Ovary (tissue), 3 donors: ENCODE measurements at regions not wholly inside any gene's neighbourhood (a gene's known extent, or its start where the extent isn't known, plus 50 kb on each side); places are given as distances from the start of the nearest gene placed in this dataset.

Experiments
- CTCF ChIP-seq, 3 donors: fragments of 450-650 bp in 2 of 3; fragments of 200-600 bp in 1 of 3; IDR thresholded peaks; one replicate each; pipeline versions ENCODE4 v1.5.1 to v1.8.0; 2016 to 2022; ENCODE audit warnings: antibody characterized with exemption in 3 of 3, mild to moderate bottlenecking in 1 of 3
- EP300 ChIP-seq: sonication (generic); formaldehyde crosslinking; IDR thresholded peaks from one replicate; pipeline ENCODE4 v1.6.1; 2017; ENCODE audit warnings: antibody characterized with exemption
- POLR2A ChIP-seq: fragments of 450-650 bp; IDR thresholded peaks from one replicate; pipeline ENCODE4 v1.6.1; 2017; ENCODE audit warnings: antibody characterized with exemption, mild to moderate bottlenecking, moderate library complexity
- donor health status: DM: no; HTN: no; CAD: no.

DNA sequence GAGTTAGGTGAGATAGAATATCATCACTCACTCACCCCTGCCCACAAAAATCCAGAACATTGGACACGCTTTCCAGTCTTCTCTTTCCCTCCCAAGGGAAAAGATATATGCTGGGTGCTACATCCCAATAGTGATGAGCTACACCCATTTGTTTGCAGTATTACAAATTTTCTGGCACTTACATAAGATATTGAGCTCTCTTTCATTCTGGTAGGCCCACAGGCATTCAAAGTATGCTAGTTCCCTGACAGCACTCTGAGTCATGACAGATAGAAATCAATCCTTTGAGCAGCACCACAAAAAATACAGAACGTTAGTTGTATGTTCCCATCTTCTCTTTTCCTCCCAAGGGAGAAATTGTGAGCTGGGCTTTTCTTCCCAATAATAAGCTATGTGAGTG lies 477.6 kb upstream of the GRID2 start:
- TF ChIP-seq CTCF (IDR thresholded peaks at IDR 0.05) (no peak), POLR2A (no peak), EP300 (no peak)
